ENCODE measurements at regions not wholly inside any gene's neighbourhood (a gene's known extent, or its start where the extent isn't known, plus 50 kb on each side); places are given as distances from the start of the nearest gene placed in this dataset.

DNA sequence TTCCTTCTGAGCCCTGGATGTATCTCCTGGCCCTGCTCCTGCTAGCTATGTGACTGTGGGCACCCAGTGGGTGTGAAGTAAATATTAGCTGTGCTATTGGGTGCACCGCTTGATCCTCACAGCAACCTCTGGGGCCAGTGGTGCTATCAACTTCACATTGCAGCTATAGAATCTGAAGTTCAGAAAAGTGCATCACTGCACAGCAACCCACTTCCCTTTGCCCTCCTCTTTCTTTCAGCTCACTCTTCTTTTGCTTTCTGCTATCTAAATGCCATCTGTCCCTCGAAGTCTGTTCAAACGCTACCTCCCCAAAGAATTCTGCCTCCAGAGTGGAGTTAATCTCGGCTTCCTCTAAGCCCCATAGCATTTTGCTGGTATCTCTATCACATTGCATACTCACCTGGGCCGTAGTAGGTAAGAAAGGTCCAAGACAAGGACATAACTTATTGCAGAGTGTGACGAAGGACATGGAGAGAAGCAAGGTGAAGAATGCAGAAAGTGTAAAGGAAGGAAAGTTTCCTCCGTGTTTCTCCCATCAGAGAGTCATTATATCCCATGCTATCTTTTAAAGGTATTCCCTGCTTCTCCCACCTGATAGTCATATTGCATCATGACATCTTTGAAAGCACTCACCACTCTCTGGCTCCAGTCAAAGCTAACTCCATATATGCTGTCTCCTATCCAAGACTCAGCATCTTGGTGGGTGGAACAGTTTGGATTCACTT is 57.1 kb upstream of the BCL6 start:
- TF ChIP-seq, protein P1, sequence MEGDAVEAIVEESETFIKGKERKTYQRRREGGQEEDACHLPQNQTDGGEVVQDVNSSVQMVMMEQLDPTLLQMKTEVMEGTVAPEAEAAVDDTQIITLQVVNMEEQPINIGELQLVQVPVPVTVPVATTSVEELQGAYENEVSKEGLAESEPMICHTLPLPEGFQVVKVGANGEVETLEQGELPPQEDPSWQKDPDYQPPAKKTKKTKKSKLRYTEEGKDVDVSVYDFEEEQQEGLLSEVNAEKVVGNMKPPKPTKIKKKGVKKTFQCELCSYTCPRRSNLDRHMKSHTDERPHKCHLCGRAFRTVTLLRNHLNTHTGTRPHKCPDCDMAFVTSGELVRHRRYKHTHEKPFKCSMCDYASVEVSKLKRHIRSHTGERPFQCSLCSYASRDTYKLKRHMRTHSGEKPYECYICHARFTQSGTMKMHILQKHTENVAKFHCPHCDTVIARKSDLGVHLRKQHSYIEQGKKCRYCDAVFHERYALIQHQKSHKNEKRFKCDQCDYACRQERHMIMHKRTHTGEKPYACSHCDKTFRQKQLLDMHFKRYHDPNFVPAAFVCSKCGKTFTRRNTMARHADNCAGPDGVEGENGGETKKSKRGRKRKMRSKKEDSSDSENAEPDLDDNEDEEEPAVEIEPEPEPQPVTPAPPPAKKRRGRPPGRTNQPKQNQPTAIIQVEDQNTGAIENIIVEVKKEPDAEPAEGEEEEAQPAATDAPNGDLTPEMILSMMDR (IDR thresholded peaks at IDR 0.05; ENCODE audit: extremely low read depth in 1 of 2, insufficient read depth in 1 of 2, low read depth in 1 of 2, low read length in 2 of 2), result no peak
- TF ChIP-seq, protein P2, sequence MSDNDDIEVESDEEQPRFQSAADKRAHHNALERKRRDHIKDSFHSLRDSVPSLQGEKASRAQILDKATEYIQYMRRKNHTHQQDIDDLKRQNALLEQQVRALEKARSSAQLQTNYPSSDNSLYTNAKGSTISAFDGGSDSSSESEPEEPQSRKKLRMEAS (IDR thresholded peaks at IDR 0.05; ENCODE audit: insufficient read depth, insufficient read length), result no peak
- TF ChIP-seq POLR2A (IDR thresholded peaks at IDR 0.05; ENCODE audit: low read depth, low read length) (no peak), POLR2AphosphoS5 (IDR thresholded peaks at IDR 0.05; ENCODE audit: insufficient read depth, low read depth, low read length) (no peak), EZH2 (IDR thresholded peaks at IDR 0.05; ENCODE audit: borderline replicate concordance, low read depth, low read length, severe bottlenecking) (no peak), GATA2 (IDR thresholded peaks at IDR 0.05; ENCODE audit: insufficient read depth, insufficient read length, low read depth, low read length) (no peak), FOS (IDR thresholded peaks at IDR 0.05; ENCODE audit: borderline replicate concordance, insufficient read depth, low read length) (no peak), MYC (IDR thresholded peaks at IDR 0.05; ENCODE audit: low read depth, low read length) (no peak), JUN (IDR thresholded peaks at IDR 0.05; ENCODE audit: borderline replicate concordance, insufficient read depth, insufficient read length, low read depth) (no peak)
